ENCODE measurements at regions not wholly inside any gene's neighbourhood (a gene's known extent, or its start where the extent isn't known, plus 50 kb on each side); places are given as distances from the start of the nearest gene placed in this dataset.
"Not testable (repeated sequence)": the region's sequence is repeated elsewhere in the genome, so short reads cannot be mapped to it uniquely, and the experiment has no call there.

- FAIRE-seq = no peak
Measured at GRCh38 chr14:35940291-35940690, 114.2 kb downstream of the BRMS1L start.

GRCh38 chr14:35938770-35939169, 112.6 kb downstream of the BRMS1L start:
- DNase-seq (ENCODE audit: insufficient read length, low spot score) (no peak), FAIRE-seq (no peak)
- no peak for TF ChIP-seq POLR2AphosphoS5 (IDR thresholded peaks at IDR 0.05; ENCODE audit: low read depth, low read length)
- no peak for TF ChIP-seq PAX5 (IDR thresholded peaks at IDR 0.05; ENCODE audit: insufficient read depth, low read length, severe bottlenecking)
- TF ChIP-seq SPI1 (IDR thresholded peaks at IDR 0.05; ENCODE audit: low read depth, low read length) = no peak
- no peak for TF ChIP-seq POLR2A (IDR thresholded peaks at IDR 0.05; ENCODE audit: low read depth, low read length)
- no peak for TF ChIP-seq POU2F2 (IDR thresholded peaks at IDR 0.05; ENCODE audit: low read depth, low read length)

More at GRCh38 chr14:35940291-35940690, 114.2 kb downstream of the BRMS1L start:
- no peak for TF ChIP-seq PAX5 (IDR thresholded peaks at IDR 0.05; ENCODE audit: insufficient read depth, low read length, severe bottlenecking)
- TF ChIP-seq POLR2AphosphoS5 (IDR thresholded peaks at IDR 0.05; ENCODE audit: low read depth, low read length) = no peak
- no peak for TF ChIP-seq TAF1 (IDR thresholded peaks at IDR 0.05; ENCODE audit: low read depth, low read length)
- TF ChIP-seq POLR2A (IDR thresholded peaks at IDR 0.05; ENCODE audit: low read depth, low read length) = no peak
- no peak for TF ChIP-seq SPI1 (IDR thresholded peaks at IDR 0.05; ENCODE audit: low read depth, low read length)
- no peak for TF ChIP-seq POU2F2 (IDR thresholded peaks at IDR 0.05; ENCODE audit: low read depth, low read length)
- no peak for DNase-seq (ENCODE audit: insufficient read length, low spot score)

GRCh38 chr14:35934499-35934898, 108.4 kb downstream of the BRMS1L start:
- DNase-seq (ENCODE audit: insufficient read length, low spot score) (no peak), FAIRE-seq (no peak)
- TF ChIP-seq POLR2A (IDR thresholded peaks at IDR 0.05; ENCODE audit: low read depth, low read length) (no peak), POLR2AphosphoS5 (IDR thresholded peaks at IDR 0.05; ENCODE audit: low read depth, low read length) (no peak), PAX5 (IDR thresholded peaks at IDR 0.05; ENCODE audit: insufficient read depth, low read length, severe bottlenecking) (no peak)

DNA sequence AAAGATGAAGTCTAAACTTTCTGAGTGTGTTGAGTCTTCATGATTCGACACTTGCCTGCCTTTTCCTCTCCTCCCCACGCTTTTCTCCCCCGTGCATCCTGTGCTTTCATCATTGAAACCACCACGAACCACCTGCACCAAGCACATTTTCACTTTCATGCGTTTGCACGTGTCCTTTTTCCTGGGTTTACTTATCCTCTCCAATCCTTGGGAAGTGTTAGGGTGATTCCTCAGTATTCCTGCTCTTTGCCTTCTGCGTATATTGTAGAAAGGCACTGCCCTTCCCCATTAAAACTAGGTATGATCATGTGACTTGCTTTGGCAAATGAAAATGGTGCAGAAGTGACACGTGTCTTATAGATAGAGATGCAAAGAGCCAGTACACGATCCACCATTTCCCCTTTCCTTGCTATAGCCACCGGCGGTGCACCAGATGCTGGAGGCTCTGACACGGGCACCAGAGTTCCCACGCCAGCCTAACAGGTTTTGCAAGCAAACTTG, 106.6 kb downstream of the BRMS1L start:
- no peak for TF ChIP-seq POLR2A (IDR thresholded peaks at IDR 0.05; ENCODE audit: low read depth, low read length)
- TF ChIP-seq SPI1 (IDR thresholded peaks at IDR 0.05; ENCODE audit: low read depth, low read length) = peak; percentile 30; the same call in 1 of the 2 replicates
- no peak for DNase-seq (ENCODE audit: insufficient read length, low spot score)
- peak; percentile 74 for FAIRE-seq

DNA sequence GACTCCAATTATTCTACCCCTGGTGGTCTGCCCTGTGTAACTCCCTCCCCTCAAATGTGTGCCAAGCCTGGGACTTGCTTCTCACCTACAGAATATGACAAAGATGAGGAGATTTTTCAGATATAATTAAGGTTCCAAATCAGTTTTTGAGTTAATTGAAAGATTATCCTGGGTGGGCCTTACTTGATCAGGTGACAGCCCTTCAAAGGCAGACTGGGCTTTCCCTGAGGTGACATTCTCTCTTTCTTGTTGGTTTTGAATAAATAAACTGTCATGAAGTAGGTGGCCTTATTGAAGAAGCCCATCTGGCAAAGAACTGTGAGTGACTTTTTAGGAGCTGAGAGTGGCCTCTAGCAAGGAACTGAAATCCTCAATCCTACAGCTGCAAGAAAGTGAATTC, 106.0 kb downstream of the BRMS1L start:
- FAIRE-seq (no peak), DNase-seq (ENCODE audit: insufficient read length, low spot score) (no peak)
- TF ChIP-seq TAF1 (IDR thresholded peaks at IDR 0.05; ENCODE audit: low read depth, low read length) (no peak), POLR2A (IDR thresholded peaks at IDR 0.05; ENCODE audit: low read depth, low read length) (no peak), POU2F2 (IDR thresholded peaks at IDR 0.05; ENCODE audit: low read depth, low read length) (no peak), SPI1 (IDR thresholded peaks at IDR 0.05; ENCODE audit: low read depth, low read length) (no peak), POLR2AphosphoS5 (IDR thresholded peaks at IDR 0.05; ENCODE audit: low read depth, low read length) (no peak), PAX5 (IDR thresholded peaks at IDR 0.05; ENCODE audit: insufficient read depth, low read length, severe bottlenecking) (no peak)

DNA sequence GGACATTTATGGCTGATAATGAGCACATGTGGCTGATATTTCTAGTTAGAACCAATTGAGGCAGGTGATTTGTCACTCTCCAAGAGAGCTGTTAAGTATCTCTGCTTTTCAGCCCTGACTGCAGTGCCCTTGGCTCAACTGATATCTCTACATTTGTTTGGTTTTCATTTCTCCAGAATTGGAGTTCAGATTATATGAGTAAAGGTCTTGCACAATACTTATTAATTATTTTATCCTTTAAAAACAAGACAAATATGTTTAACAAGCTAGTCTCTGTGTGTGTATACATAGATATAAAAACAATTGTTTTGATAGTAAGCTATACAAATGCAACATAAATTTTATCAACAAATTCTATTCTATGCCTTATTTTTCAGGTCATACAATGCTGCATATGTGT, 105.2 kb downstream of the BRMS1L start:
- FAIRE-seq (no peak), DNase-seq (ENCODE audit: insufficient read length, low spot score) (no peak)
- TF ChIP-seq POLR2A (IDR thresholded peaks at IDR 0.05; ENCODE audit: low read depth, low read length) (no peak), SPI1 (IDR thresholded peaks at IDR 0.05; ENCODE audit: low read depth, low read length) (no peak), TAF1 (IDR thresholded peaks at IDR 0.05; ENCODE audit: low read depth, low read length) (no peak), POU2F2 (IDR thresholded peaks at IDR 0.05; ENCODE audit: low read depth, low read length) (no peak)

DNA sequence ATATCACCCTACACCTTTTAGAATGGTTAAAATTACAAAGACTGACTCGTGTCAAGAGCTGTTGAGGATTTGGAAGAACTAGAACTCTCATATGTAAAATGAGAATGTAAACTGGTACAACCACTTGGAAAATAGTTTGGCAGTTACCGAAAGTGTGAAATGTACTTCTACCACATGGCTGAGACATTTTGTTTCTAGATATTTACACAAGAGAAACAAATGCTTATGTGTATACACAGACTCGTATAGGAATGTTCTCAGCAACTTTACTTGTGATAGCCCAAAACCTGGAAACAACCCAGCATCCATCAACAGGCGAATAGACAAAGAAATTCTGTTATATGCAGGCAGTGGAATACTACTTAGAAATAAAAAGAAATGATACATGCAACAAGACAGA, 103.0 kb downstream of the BRMS1L start:
- FAIRE-seq = no peak
- TF ChIP-seq PAX5 (IDR thresholded peaks at IDR 0.05; ENCODE audit: insufficient read depth, low read length, severe bottlenecking) (no peak), TAF1 (IDR thresholded peaks at IDR 0.05; ENCODE audit: low read depth, low read length) (no peak), POLR2AphosphoS5 (IDR thresholded peaks at IDR 0.05; ENCODE audit: low read depth, low read length) (no peak)
- no peak for DNase-seq (ENCODE audit: insufficient read length, low spot score)

GRCh38 chr14:35927727-35928126, 101.6 kb downstream of the BRMS1L start:
- no peak for DNase-seq (ENCODE audit: insufficient read length, low spot score)
- FAIRE-seq = no peak

GRCh38 chr14:35925319-35925718, 99.2 kb downstream of the BRMS1L start:
- TF ChIP-seq POU2F2 (IDR thresholded peaks at IDR 0.05; ENCODE audit: low read depth, low read length) = no peak
- FAIRE-seq = no peak
- DNase-seq (ENCODE audit: insufficient read length, low spot score) = no peak

More at GRCh38 chr14:35927727-35928126, 101.6 kb downstream of the BRMS1L start:
- TF ChIP-seq POLR2AphosphoS5 (IDR thresholded peaks at IDR 0.05; ENCODE audit: low read depth, low read length) (no peak), POU2F2 (IDR thresholded peaks at IDR 0.05; ENCODE audit: low read depth, low read length) (no peak), TAF1 (IDR thresholded peaks at IDR 0.05; ENCODE audit: low read depth, low read length) (no peak), PAX5 (IDR thresholded peaks at IDR 0.05; ENCODE audit: insufficient read depth, low read length, severe bottlenecking) (no peak), SPI1 (IDR thresholded peaks at IDR 0.05; ENCODE audit: low read depth, low read length) (no peak), POLR2A (IDR thresholded peaks at IDR 0.05; ENCODE audit: low read depth, low read length) (no peak)

DNA sequence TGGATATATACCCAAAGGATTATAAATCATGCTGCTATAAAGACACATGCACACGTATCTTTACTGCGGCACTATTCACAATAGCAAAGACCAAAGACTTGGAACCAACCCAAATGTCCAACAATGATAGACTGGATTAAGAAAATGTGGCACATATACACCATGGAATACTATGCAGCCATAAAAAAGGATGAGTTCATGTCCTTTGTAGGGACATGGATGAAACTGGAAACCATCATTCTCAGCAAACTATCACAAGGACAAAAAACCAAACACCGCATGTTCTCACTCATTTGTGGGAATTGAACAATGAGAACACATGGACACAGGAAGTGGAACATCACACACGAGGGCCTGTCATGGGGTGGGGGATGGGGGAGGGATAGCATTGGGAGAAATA, 96.5 kb downstream of the BRMS1L start:
- not testable (repeated sequence) for FAIRE-seq; DNase-seq (ENCODE audit: insufficient read length, low spot score)

- FAIRE-seq (no peak), DNase-seq (ENCODE audit: insufficient read length, low spot score) (no peak)
- TF ChIP-seq POLR2AphosphoS5 (IDR thresholded peaks at IDR 0.05; ENCODE audit: low read depth, low read length) (no peak), POU2F2 (IDR thresholded peaks at IDR 0.05; ENCODE audit: low read depth, low read length) (no peak), PAX5 (IDR thresholded peaks at IDR 0.05; ENCODE audit: insufficient read depth, low read length, severe bottlenecking) (no peak), SPI1 (IDR thresholded peaks at IDR 0.05; ENCODE audit: low read depth, low read length) (no peak), TAF1 (IDR thresholded peaks at IDR 0.05; ENCODE audit: low read depth, low read length) (no peak), POLR2A (IDR thresholded peaks at IDR 0.05; ENCODE audit: low read depth, low read length) (no peak)
Measured at GRCh38 chr14:35921745-35922144, 95.6 kb downstream of the BRMS1L start.
